ENCODE measurements at regions not wholly inside any gene's neighbourhood (a gene's known extent, or its start where the extent isn't known, plus 50 kb on each side); places are given as distances from the start of the nearest gene placed in this dataset.
"Not testable (repeated sequence)": the region's sequence is repeated elsewhere in the genome, so short reads cannot be mapped to it uniquely, and the experiment has no call there.

DNA sequence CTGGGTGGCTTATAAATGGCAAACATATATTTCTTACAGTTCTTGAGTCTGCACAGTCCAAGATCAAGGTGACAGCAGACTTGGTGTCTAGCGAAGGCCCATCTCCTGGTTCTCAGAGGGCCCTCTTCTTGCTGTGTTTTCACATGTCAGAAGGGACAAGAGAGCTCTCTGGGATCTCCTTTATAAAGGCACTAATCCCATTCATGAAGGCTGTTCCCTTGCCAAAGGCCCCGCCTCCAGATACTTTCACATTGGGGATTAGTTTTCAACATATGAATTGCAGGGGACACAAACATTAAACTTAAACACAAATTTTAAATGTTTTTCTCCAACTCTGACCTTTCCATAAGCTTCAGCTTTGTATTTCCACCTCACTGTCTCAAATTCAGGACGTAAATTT is 1135.0 kb upstream of the TENM3 start:
- no peak for DNase-seq

DNA sequence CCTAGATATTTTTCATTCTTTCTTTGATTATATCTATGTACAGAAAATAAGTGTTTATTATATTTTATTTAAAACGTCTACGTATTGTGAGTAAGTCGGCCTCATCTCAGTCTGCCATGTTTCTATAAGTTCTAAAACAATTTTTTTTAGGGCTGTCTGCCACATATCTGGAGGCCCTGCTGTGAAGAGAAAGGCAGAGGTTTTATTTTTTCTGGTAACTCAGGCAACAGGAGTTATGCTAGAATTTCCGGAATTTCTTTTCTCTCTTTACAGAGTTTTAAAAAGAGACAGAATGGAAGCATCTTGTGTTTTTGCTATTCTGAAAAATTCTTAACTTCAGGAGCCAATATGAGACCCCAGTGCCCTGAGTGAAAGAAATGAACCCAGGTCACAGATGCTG is 1124.0 kb upstream of the TENM3 start:
- no peak for DNase-seq

DNA sequence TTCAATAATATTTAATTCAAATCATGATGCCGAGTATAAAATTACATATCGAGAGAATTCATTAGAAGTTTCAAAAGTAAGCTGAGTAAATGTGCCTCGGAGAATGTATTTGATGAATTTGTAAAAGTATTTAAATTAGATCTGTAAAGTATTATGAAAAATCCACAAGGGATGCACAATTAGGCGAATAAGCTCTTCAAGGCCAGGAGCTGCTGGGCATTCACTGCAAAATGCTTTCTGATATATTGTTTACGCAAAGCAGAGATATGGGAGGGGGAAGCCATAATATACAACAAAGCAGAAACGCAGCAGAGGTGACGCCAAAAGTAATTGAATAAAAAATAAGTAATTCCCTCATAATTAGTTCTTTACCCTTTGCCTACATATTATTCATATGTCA is 1121.5 kb upstream of the TENM3 start:
- no peak for DNase-seq

DNA sequence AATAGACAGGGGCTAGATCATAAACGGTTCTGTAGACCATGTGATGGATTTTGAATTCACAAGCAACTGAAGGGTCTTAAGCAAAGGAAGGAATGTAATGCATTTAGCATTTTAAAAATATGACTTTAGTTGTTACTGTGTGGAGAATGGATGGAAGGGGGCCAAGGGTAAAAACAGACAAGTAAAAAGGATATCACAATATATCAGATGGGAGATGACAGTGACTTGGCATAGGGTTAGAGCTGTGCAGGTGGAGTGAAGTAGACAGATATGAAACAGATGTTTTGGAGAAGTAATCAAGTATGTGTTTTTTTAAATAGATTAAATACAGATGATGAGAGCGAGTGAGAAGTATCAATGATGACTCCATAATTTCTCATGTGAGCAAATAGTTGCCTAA is 1116.0 kb upstream of the TENM3 start:
- DNase-seq = no peak

DNA sequence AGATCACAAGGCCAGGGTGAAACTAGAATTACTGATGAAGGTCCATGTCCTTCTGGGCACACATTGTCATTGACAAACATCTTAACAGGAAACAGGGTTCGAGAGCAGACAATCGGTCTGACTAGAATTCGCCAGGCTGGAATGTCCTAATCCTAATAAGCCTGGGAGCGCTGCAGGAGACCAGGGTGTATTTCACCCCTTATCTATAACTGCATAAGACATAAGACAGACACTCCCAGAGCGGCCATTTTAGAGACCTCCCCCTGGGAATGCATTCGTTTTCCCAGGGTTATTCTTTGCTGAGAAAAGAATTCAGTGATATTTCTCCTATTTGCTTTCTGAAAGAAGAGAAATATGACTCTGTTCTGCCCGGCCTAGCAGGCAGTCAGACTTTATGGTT is 1112.9 kb upstream of the TENM3 start:
- DNase-seq = not testable (repeated sequence)

DNA sequence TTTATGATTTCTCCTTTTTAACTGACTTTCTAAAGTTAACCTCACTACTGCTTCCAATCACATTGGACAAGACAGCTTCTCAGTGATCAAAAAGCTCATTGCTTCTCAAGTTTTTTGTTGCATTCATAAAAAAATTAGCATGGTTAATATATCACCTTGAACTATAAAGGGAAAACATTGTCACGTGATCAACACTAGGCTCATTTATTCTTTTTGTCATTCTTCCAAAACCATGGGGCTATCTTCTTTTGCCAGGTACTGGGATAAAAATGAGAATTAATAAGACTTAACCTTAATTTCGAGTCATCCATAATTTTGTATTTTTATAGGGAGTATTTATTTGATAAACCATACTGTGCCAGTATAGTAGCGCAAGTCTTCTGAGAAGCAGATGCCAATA is 1105.9 kb upstream of the TENM3 start:
- no peak for DNase-seq

DNA sequence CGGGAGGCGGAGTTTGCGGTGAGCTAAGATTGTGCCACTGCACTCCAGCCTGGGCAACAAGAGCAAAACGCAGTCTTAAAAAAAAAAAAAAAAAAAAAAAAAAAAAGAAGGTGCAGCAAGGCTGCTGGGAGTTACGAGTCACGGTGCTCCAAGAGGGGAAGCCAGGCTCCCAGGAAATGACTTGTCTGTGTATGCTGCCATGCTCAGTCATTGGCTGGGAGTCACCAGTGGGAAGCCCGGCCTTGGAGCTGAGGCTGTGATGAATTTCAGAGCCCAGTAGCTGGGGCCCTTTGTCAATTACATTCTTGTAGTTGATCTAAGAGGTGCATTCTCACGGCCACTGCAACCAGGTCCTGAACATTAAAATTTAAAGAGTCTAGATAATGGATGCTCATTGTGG is 1105.1 kb upstream of the TENM3 start:
- no peak for DNase-seq

DNA sequence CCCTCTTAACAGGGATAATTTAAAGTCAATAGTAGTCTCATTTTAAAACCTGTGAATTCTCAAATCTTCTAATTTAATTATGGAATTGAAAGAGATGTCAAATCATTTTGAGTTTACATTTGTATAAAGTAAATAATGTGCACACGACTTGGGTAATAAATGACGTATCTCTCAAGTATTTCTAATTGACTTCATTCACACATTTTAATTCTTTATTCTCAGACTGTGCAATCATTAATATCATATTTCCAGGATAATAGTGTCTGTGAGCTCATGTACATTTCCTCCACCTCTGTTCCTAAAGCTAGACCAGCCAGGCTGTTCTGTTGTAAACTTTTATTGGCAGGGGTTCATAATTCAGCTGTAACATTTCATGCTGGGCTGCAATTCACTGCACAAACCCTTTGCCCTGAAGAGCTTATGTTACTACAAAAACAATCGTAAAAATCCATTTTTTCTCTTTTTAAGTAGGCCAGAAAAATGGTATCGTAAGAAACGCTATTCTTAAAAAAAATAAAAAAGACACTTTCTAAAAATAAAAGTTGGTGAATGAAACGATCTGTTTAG is 1103.1 kb upstream of the TENM3 start:
- DNase-seq = no peak

DNA sequence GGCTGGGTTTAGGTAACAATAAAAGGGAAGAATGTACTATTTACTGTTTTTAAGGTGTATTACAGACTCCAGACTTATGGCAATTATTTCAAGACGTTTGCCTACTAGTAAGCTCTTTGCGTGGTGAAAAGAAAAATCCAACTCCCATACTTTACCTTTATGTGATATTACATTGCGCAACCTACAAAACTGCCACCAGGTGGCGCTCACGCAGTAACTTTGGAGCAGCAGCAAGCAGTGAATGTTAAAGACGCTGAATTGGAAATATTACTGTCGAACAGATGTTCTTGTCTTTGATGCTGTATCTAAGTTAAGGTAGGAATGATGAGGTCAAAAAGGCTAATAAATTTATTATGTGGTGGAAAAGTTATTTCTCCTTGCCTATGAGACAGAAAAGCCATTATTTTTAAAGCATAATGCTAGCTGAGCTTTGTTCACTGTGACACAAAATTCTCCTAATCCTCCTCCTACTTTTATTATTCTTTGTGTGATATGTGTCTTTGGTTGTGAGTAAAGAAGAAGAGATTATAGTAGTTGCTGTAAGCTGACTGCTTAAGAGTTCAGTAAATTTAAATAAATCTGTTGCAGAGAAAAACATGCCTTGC is 1099.8 kb upstream of the TENM3 start:
- peak; percentile 28 for DNase-seq

DNA sequence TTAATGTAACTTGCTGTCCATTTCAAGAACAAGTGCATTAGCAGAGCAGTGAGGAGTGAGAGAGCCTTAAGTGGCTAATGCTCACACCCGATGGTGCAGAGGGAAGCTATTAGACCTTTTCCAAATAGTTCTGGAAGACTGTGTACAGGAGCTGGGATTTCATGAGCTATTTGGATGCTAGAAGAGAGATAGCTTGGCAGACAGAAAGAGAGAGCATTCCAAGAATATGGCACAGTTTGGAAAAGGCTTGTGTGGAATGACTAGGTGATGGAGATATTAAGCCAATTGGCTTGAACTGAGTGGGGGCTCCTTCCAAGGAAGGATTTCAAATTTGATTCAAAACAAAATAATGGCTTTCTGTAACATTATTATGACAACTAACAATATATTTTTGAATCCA is 1097.2 kb upstream of the TENM3 start:
- DNase-seq = no peak

DNA sequence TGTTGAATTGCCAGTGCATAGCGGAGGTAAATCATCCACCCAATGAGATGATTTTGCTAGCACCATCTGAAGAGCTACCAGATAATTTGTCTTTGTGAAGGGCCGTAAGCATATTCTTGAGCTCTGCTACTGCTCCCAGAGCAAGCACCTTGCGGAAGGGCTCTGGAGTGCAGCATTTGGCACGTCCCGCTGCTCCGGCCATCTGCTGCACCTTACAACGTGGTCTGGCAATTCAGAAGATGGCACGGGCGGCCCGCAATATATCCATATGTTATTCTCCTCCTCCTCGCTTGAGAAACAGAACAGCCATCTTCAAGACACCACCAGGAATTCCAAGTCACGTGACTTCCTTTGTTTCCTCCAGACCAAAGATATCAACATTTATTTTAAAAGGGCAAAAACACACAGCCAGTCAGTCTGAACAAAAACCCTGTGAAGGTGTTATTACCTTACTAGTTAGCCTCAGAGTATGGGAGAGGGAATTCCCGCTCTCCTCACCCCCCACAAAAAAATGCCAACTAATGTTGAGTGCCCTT is 1095.7 kb upstream of the TENM3 start:
- DNase-seq = no peak

DNA sequence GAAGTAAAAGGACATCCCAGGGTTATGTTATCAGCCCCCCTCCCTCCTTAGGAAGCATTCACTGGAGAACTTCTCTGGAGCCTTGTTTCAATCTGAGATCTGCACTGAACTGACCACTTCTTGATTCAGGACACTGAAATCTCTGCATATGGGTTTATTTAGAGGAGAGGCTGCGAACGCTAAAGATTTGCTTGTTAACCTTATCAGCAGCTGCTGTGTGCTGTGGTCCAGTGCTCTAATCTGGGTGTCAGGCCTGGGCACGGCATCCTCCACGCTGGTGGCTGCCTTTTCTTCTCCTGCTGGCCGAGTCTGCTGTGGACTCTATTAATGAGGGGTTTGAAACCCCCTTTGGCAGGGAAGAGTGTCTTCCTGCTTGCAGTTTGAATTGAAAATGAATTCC is 1094.7 kb upstream of the TENM3 start:
- DNase-seq = no peak

DNA sequence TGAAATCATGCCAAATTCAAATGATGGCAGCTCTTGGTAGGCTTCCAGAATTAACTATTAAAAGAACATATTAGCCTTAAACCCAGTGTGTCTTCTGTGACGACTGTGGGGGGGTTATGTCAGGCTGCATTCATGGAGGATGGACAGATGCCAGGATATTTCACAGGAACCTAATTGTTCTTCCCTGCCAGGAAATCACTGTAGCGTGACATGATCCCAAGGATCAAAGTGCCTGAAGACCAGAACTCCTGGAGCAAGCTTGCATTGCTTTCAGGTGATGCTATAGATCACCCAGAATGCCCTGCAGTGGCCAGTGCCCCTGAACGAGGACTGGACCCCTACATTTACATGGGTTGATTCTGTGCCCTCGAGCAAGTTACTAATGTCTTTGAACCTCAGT is 1093.0 kb upstream of the TENM3 start:
- DNase-seq = no peak

DNA sequence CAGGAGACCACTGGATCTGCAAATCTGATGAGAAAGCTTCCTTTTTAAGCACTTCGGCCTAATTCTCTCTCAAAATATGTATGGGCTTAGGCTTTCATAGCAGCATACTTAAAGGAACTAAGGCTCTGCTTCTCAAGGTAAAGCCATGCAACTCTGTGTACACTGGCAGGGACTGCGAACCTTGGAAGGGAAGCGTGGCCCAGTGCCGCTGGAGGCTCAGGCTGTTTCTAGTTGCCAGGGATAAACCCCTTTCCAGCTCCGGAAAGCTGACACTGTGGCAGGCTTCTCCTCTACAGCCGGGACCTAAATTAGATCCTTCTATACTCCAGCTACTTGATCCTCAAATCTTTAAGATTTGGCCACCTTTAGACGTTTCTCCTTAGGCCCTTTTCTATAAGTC is 1091.3 kb upstream of the TENM3 start:
- no peak for DNase-seq

DNA sequence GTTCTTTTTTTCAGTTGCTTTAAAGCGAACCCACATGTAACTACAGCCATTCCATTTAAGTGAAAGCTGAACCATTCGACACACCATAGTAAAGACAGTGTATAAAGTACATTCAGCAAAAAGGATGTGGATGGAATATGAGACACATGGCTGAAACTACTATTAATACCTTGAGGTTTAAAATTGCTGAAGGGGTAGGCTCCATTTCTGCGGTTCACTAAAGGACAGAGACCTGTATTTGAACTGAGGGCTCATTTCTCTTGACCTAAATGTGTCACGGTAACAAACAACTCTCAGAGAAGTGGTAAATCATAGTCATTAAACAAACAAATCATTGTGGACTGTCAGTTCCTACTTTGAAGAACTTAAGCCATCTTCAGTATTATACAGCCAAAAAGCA is 1085.6 kb upstream of the TENM3 start:
- DNase-seq = no peak

DNA sequence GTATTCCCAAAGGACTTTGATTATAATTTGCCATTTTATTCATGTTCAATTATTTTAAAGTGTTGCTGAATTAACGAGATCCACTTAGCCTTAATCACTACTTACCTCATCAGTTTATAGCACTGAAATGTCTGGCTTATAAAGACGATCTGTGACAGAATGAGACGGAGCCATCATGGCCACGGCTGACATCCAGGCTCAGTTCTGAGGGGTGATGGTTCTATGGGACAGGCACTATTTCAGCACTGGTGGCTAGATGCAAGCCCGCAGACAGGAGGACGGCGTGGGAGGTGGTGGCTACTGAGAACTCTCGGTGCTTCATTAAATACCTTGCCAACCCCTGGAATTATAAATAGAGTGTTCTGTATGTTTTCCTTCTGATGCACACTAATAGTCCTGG is 1084.2 kb upstream of the TENM3 start:
- DNase-seq = no peak

DNA sequence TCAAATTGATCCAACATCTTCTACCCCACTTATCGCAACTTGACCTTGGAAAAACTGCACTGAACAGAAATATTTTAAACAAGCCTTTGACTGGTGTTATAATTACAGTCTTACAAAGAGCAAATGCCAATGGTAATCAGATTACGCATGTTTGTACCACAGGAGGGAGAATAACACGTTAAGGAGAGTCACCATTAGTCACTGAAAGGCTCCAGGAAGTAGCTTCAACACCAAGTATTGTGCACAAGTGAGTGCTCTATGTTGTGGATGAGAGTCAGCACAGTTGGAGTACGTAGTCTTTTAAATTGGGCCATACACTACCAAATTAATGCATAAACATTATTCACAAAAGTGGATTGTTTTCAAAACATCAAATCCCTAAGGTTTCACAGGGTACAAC is 1081.5 kb upstream of the TENM3 start:
- DNase-seq = no peak

DNA sequence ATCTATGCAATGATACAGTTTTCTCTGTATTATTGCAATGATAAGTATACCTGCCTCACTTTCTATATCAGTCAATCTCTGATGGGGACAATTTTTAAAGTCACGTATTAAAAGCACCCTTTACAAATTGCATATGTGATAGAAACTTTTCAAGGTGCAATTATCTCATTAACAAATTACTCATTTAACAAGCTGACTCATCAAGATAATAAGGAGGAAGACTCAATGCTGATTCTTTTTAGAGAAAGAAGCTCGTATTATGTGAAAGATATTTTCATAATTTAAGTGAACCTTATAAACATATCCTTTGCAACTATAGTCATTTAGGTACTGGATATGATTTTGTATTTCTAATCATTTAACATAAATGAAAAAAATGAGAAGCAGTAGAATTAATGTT is 1080.9 kb upstream of the TENM3 start:
- DNase-seq = no peak

DNA sequence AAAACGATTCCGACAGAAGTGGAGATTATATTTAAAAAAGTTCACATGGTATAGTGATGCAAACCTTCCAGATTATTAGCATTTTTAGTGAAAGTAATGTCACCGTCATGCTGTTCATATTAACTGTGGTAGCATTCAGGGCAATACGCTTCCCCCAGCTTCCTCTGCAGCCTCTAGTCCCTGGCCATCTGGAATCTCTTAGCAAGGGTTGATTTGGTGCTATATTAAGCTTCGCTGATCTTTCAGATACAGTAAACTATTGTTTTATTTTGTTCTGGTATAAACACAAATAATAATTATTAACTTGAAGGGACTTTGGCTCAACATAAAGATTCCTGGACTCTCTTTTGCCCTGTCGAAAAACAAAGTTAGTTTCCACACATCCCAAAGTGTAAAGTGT is 1080.5 kb upstream of the TENM3 start:
- DNase-seq = no peak

DNA sequence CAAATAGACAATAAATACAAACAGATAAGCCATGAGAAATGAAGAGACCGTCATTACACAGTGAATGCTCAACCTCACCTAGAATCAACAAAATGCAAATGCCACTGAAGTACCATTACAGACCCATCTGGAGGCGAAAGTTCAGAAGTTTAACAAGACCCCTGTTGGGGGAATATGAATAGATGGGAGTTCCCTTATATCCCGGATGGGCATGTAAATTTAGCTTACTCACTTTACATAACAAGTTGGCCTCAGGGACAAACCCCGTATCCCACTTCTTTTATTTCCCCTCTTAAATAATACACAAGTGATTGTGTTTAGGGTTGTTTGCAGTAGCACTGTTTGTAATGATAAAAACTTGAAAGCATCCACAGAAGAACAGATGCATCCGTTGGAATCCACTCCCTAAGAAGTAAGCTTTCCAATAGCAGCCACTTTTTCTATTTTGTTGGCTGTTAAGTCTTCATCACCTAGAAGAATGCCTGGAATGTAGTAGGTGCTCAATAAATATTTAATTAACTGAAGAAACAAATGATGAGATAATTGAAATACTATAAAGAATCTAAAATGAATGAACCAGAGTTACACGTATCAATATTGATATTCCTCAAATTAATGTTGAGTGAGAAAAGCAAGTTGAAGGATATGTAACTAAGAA is 1076.3 kb upstream of the TENM3 start:
- no peak for DNase-seq

DNA sequence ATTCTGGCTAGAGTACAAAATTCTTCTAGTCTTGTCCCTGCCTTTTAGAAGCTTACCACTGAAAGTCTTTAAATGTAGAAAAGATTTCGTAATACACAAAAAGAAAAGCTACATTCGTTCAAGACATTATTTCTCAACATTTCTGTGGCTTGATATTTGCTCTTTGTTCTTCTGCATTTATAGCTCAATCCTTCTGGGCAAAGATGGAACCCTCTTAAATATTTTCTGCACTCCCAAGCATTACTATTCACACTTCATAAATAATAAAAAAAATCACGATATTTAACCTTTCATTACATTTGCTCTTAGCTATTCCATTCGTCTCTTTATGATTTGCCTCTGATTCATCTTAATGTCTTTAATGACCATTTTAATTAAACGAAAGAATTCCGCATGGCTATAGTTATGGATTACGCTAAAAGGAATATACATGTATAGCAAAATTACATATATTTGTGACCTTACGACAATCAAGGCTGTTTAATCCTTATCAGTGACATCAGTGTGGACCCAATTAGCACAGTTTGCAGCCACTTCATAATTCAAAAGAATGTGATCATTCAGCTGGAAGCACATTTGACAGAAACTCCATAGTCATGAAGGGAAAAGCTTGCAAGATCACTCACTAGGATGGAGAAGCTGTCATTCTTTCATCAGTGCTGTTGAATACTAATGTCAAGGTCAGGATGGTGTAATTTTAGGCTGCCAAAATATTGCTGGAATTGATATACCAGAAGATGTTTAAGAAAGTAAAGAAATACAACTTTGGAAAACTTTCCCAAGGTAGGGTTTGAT is 1075.0 kb upstream of the TENM3 start:
- peak; percentile 0 for DNase-seq

DNA sequence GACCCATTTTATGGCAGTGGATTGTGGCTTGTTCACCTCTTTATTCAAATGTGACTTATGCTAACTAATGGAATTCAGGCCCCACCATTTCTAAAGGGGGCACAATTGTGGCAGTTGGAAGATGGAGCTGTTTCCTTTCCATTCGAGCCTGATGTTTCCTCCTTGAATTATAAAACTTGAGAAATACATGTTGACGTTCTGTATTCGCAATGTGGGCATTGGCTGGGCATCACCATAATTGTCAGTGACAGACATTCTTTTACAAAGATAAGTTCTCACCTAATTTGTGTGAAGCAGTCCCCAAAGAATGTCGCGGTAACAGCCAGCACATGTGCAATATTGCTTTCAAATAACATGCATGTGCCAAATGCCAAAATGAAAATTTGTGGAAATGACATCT is 1070.2 kb upstream of the TENM3 start:
- no peak for DNase-seq

DNA sequence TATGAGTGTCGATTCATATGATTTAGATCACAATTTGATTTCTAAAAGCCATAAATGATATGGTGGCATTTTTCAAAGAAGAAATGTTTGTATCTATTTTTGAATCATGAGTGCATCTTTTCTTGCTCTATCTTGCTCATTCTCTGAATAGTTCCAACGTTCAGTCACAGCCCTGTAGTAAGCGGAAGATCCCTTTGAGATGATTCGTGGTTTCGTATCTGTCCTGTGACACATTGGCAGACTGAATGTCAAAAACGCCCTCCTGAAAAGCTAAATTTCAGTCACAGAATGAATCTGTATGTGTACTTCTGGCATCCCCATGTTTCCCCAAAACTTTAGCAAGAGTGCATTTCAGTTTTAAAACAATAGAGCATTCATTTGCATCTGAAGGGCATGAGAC is 1066.9 kb upstream of the TENM3 start:
- no peak for DNase-seq

DNA sequence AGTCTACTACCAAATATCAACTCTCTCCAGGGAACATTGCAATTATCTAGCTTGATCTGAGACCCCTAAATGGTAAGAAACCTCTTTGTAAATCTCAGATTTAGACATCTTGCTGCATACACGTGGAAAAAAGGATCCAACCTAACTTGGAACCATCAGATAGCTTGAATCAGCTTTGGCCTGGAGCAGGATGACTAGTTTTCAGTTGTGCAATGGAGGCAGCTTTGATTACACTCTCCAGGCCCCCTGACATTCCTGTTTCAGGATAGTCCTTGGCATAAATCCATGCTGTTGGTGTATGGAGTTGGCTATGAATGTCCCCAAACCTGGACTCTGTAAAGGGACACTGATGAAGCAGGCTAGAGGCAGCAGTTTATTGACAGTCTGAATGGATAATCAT is 1061.9 kb upstream of the TENM3 start:
- DNase-seq = no peak
